ENCODE measurements at regions not wholly inside any gene's neighbourhood (a gene's known extent, or its start where the extent isn't known, plus 50 kb on each side); places are given as distances from the start of the nearest gene placed in this dataset.

DNA sequence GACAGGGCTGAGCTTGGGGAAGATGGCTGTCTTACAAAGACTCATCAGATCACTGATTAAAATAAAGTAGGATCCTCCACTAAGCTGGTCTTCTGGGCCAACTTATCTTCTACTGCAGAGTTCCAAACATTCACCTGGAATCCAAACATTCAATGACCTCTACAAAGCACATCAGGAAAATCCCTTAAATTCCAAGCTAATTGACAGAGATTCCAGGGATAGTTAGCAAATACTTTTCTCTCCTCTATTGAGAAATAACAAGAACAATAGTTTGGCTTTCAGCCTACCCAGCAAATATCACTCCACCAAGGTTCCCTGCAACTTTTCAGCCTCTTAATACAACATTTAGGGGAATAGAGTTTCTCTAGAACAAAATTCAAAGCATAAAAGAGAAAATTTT lies 140.6 kb upstream of the LIFR start:
- TF ChIP-seq, protein P1, sequence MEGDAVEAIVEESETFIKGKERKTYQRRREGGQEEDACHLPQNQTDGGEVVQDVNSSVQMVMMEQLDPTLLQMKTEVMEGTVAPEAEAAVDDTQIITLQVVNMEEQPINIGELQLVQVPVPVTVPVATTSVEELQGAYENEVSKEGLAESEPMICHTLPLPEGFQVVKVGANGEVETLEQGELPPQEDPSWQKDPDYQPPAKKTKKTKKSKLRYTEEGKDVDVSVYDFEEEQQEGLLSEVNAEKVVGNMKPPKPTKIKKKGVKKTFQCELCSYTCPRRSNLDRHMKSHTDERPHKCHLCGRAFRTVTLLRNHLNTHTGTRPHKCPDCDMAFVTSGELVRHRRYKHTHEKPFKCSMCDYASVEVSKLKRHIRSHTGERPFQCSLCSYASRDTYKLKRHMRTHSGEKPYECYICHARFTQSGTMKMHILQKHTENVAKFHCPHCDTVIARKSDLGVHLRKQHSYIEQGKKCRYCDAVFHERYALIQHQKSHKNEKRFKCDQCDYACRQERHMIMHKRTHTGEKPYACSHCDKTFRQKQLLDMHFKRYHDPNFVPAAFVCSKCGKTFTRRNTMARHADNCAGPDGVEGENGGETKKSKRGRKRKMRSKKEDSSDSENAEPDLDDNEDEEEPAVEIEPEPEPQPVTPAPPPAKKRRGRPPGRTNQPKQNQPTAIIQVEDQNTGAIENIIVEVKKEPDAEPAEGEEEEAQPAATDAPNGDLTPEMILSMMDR (IDR thresholded peaks at IDR 0.05) = no peak
- no peak for TF ChIP-seq ZFX (IDR thresholded peaks at IDR 0.05; ENCODE audit: borderline replicate concordance)
